SK-N-SH treated with all-trans-retinoic acid at 6 μM for 48 hours (cell line): ENCODE measurements at regions not wholly inside any gene's neighbourhood (a gene's known extent, or its start where the extent isn't known, plus 50 kb on each side); places are given as distances from the start of the nearest gene placed in this dataset.

Experiments used
- ATAC-seq: fragments of 200-7000 bp; cut with Tn5 transposase; 3 replicates; pipeline ENCODE4 v1.9.1; 2020; ENCODE audit warnings: mild to moderate bottlenecking, moderate library complexity
- ARNTL ChIP-seq: fragments of 450-650 bp; formaldehyde crosslinking; IDR thresholded peaks from 2 replicates; pipeline ENCODE4 v1.5.0; 2020; ENCODE audit warnings: low read depth, mild to moderate bottlenecking, moderate library complexity, borderline replicate concordance
- BACH2 ChIP-seq: fragments of 250-450 bp; sonication (Bioruptor Pico); IDR thresholded peaks from 2 replicates; pipeline ENCODE4 v1.9.0; 2021; ENCODE audit warnings: mild to moderate bottlenecking, borderline replicate concordance
- CSDC2 ChIP-seq: fragments of 250-450 bp; sonication (Bioruptor Pico); IDR thresholded peaks from 2 replicates; pipeline ENCODE4 v1.5.0; 2020; ENCODE audit warnings: mild to moderate bottlenecking, moderate library complexity
- ESRRG ChIP-seq: fragments of 250-450 bp; sonication (Bioruptor Pico); IDR thresholded peaks from 2 replicates; pipeline ENCODE4 v1.6.1; 2021; ENCODE audit warnings: mild to moderate bottlenecking
- GLIS3 ChIP-seq: fragments of 250-450 bp; sonication (Bioruptor Pico); IDR thresholded peaks from 2 replicates; pipeline ENCODE4 v1.5.0; 2020; ENCODE audit warnings: mild to moderate bottlenecking, moderate library complexity
- OSR1 ChIP-seq: fragments of 250-450 bp; sonication (Bioruptor Pico); IDR thresholded peaks from 2 replicates; pipeline ENCODE4 v1.8.0; 2022; ENCODE audit warnings: moderate library complexity, mild to moderate bottlenecking, inconsistent platforms
- PPARA ChIP-seq: fragments of 250-450 bp; sonication (Bioruptor Pico); IDR thresholded peaks from 2 replicates; pipeline ENCODE4 v1.5.0; 2020; ENCODE audit warnings: mild to moderate bottlenecking, borderline replicate concordance
- RARB ChIP-seq: fragments of 250-450 bp; sonication (Bioruptor Pico); IDR thresholded peaks from 2 replicates; pipeline ENCODE4 v1.8.0; 2021; ENCODE audit warnings: mild to moderate bottlenecking, moderate library complexity
- SNAI2 ChIP-seq: fragments of 250-450 bp; sonication (Bioruptor Pico); IDR thresholded peaks from 2 replicates; pipeline ENCODE4 v1.5.0; 2020; ENCODE audit warnings: mild to moderate bottlenecking, moderate library complexity
- TCF4 ChIP-seq: fragments of 250-450 bp; sonication (Bioruptor Pico); IDR thresholded peaks from 2 replicates; pipeline ENCODE4 v1.8.0; 2021; ENCODE audit warnings: mild to moderate bottlenecking, moderate library complexity, borderline replicate concordance
- TOX ChIP-seq: fragments of 250-450 bp; sonication (Bioruptor Pico); IDR thresholded peaks from 2 replicates; pipeline ENCODE4 v1.8.0; 2021; ENCODE audit warnings: mild to moderate bottlenecking, moderate library complexity, borderline replicate concordance
- ZC3H10 ChIP-seq: fragments of 250-450 bp; sonication (Bioruptor Pico); IDR thresholded peaks from 2 replicates; pipeline ENCODE4 v1.5.1; 2021; ENCODE audit warnings: mild to moderate bottlenecking, moderate library complexity
- ZFP3 ChIP-seq: fragments of 250-450 bp; sonication (Bioruptor Pico); IDR thresholded peaks from 2 replicates; pipeline ENCODE4 v1.5.0; 2020; ENCODE audit warnings: mild to moderate bottlenecking, moderate library complexity
- ZFP30 ChIP-seq: fragments of 450-650 bp; formaldehyde crosslinking; IDR thresholded peaks from 2 replicates; pipeline ENCODE4 v1.5.0; 2022; ENCODE audit warnings: mild to moderate bottlenecking, moderate library complexity
- ZNF565 ChIP-seq: fragments of 450-650 bp; formaldehyde crosslinking; conservative IDR thresholded peaks from 2 replicates; pipeline ENCODE4 v1.5.0; 2020; ENCODE audit warnings: low read depth, mild to moderate bottlenecking, moderate library complexity
- ZNF70 ChIP-seq: fragments of 450-650 bp; formaldehyde crosslinking; IDR thresholded peaks from 2 replicates; pipeline ENCODE4 v1.5.0; 2020; ENCODE audit warnings: mild to moderate bottlenecking, moderate library complexity
- ZNF8 ChIP-seq: fragments of 450-650 bp; formaldehyde crosslinking; IDR thresholded peaks from 2 replicates; pipeline ENCODE4 v1.5.0; 2020; ENCODE audit warnings: mild to moderate bottlenecking, moderate library complexity
- TF ChIP-seq, protein P1 (sequence below): fragments of 250-450 bp; sonication (Bioruptor Pico); IDR thresholded peaks from 2 replicates; pipeline ENCODE4 v1.5.1; 2021; ENCODE audit warnings: mild to moderate bottlenecking, moderate library complexity
- TF ChIP-seq, protein P2 (sequence below): fragments of 250-450 bp; sonication (Bioruptor Pico); IDR thresholded peaks from 2 replicates; pipeline ENCODE4 v1.5.1; 2020; ENCODE audit warnings: low read depth, mild to moderate bottlenecking, moderate library complexity
- TF ChIP-seq, protein P3 (sequence below): fragments of 250-450 bp; sonication (Bioruptor Pico); IDR thresholded peaks from 2 replicates; pipeline ENCODE4 v1.5.0; 2020; ENCODE audit warnings: mild to moderate bottlenecking, moderate library complexity
- TF ChIP-seq, protein P4 (sequence below): fragments of 250-450 bp; sonication (Bioruptor Pico); IDR thresholded peaks from 2 replicates; pipeline ENCODE4 v1.8.0; 2020; ENCODE audit warnings: mild to moderate bottlenecking, moderate library complexity, borderline replicate concordance

DNA sequence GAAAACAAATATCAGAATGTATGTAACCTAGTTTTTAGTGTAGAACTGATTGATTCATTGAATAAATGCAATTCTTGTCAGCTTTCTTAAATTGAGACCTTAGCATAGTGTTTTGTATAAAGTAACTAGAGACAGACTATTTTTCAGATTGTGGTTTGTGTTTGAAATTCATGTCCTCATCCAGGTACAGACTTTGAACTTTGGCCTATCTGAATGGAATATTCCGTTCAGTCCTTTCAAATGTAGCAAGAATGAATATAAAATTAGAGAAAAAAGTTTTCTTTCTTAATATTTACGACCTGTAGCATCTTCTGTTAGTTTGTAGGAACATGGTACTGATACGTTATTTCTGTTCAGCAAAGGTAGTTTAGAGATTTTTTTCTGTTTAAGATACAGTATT is 378.4 kb upstream of the RGS6 start:
- ATAC-seq = no peak
- no peak for TF ChIP-seq ZNF8 (CRISPR knock-in tag)
- TF ChIP-seq ZFP3 (CRISPR knock-in tag) = no peak
- TF ChIP-seq TOX (CRISPR knock-in tag) = no peak
- TF ChIP-seq PPARA = no peak
- TF ChIP-seq RARB = no peak
- TF ChIP-seq ZFP30 = no peak
- no peak for TF ChIP-seq CSDC2 (CRISPR knock-in tag)
- TF ChIP-seq, all 23 proteins: peak for 0

DNA sequence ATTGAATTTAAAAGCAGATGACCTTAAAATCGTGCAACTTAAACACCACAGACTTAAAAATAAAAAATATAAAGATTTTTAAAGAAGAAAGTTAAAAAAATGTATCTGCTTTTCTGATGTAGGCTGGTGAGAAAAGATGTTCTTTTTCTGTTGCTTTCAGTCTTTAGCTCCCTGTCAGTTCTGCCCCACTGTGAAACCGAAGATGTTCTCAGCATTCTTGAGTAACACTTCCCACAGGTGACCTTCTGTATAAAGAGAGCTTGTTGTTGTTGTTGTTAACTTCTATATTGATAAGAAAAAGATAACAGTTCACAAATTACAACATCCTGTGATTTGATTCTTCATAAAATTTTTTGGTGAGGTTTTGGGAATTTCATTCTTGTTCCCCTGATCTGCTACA is 377.9 kb upstream of the RGS6 start:
- no peak for ATAC-seq
- TF ChIP-seq PPARA (no peak), ZNF8 (CRISPR knock-in tag) (no peak), BACH2 (CRISPR knock-in tag) (no peak), OSR1 (CRISPR knock-in tag) (no peak), ZC3H10 (CRISPR knock-in tag) (no peak), ZNF70 (CRISPR knock-in tag) (no peak)
- TF ChIP-seq, protein P1, sequence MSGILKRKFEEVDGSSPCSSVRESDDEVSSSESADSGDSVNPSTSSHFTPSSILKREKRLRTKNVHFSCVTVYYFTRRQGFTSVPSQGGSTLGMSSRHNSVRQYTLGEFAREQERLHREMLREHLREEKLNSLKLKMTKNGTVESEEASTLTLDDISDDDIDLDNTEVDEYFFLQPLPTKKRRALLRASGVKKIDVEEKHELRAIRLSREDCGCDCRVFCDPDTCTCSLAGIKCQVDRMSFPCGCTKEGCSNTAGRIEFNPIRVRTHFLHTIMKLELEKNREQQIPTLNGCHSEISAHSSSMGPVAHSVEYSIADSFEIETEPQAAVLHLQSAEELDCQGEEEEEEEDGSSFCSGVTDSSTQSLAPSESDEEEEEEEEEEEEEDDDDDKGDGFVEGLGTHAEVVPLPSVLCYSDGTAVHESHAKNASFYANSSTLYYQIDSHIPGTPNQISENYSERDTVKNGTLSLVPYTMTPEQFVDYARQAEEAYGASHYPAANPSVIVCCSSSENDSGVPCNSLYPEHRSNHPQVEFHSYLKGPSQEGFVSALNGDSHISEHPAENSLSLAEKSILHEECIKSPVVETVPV (CRISPR knock-in tag) = no peak

DNA sequence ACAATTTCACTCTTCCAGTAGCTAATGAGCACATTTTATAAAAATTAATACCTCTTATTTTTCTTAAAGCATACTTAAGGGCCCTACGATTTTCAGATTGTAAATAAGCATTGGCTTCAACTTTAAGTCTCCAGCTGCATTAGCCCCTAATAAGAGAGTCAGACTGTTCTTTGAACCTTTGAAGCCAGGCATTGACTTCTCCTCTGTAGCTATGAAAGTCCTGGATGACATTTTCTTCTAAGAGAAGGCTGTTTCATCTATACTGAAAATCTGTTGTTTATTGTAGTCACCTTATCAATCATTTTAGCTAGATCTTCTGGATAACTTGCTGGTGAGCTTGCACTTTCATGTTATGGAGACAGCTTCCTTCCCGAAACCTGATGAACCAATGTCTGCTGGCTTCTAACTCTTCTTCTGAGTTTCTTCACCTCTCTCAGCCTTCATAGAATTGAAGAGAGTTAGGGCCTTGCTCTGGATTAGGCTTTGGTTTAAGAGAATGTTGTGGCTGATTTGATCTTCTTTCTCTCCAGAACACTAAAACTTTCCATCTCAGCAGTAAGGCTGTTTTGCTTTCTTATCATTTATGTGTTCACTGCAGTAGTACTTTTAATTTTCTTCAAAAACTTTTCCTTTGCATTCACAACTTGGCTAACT is 377.1 kb upstream of the RGS6 start:
- TF ChIP-seq ZFP3 (CRISPR knock-in tag) = no peak
- no peak for TF ChIP-seq PPARA
- TF ChIP-seq ESRRG (CRISPR knock-in tag) = no peak
- TF ChIP-seq ZNF565 (CRISPR knock-in tag) = no peak
- no peak for TF ChIP-seq SNAI2 (CRISPR knock-in tag)
- no peak for TF ChIP-seq RARB
- no peak for TF ChIP-seq TCF4 (CRISPR knock-in tag)
- no peak for TF ChIP-seq OSR1 (CRISPR knock-in tag)
- TF ChIP-seq, protein P2, sequence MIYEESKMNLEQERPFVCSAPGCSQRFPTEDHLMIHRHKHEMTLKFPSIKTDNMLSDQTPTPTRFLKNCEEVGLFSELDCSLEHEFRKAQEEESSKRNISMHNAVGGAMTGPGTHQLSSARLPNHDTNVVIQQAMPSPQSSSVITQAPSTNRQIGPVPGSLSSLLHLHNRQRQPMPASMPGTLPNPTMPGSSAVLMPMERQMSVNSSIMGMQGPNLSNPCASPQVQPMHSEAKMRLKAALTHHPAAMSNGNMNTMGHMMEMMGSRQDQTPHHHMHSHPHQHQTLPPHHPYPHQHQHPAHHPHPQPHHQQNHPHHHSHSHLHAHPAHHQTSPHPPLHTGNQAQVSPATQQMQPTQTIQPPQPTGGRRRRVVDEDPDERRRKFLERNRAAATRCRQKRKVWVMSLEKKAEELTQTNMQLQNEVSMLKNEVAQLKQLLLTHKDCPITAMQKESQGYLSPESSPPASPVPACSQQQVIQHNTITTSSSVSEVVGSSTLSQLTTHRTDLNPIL = no peak
- TF ChIP-seq, protein P3, sequence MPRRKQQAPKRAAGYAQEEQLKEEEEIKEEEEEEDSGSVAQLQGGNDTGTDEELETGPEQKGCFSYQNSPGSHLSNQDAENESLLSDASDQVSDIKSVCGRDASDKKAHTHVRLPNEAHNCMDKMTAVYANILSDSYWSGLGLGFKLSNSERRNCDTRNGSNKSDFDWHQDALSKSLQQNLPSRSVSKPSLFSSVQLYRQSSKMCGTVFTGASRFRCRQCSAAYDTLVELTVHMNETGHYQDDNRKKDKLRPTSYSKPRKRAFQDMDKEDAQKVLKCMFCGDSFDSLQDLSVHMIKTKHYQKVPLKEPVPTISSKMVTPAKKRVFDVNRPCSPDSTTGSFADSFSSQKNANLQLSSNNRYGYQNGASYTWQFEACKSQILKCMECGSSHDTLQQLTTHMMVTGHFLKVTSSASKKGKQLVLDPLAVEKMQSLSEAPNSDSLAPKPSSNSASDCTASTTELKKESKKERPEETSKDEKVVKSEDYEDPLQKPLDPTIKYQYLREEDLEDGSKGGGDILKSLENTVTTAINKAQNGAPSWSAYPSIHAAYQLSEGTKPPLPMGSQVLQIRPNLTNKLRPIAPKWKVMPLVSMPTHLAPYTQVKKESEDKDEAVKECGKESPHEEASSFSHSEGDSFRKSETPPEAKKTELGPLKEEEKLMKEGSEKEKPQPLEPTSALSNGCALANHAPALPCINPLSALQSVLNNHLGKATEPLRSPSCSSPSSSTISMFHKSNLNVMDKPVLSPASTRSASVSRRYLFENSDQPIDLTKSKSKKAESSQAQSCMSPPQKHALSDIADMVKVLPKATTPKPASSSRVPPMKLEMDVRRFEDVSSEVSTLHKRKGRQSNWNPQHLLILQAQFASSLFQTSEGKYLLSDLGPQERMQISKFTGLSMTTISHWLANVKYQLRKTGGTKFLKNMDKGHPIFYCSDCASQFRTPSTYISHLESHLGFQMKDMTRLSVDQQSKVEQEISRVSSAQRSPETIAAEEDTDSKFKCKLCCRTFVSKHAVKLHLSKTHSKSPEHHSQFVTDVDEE (CRISPR knock-in tag) = no peak
- no peak for TF ChIP-seq ZC3H10 (CRISPR knock-in tag)
- TF ChIP-seq, protein P4, sequence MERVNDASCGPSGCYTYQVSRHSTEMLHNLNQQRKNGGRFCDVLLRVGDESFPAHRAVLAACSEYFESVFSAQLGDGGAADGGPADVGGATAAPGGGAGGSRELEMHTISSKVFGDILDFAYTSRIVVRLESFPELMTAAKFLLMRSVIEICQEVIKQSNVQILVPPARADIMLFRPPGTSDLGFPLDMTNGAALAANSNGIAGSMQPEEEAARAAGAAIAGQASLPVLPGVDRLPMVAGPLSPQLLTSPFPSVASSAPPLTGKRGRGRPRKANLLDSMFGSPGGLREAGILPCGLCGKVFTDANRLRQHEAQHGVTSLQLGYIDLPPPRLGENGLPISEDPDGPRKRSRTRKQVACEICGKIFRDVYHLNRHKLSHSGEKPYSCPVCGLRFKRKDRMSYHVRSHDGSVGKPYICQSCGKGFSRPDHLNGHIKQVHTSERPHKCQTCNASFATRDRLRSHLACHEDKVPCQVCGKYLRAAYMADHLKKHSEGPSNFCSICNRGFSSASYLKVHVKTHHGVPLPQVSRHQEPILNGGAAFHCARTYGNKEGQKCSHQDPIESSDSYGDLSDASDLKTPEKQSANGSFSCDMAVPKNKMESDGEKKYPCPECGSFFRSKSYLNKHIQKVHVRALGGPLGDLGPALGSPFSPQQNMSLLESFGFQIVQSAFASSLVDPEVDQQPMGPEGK (CRISPR knock-in tag) = no peak
- TF ChIP-seq, protein P1 (CRISPR knock-in tag) = no peak
- TF ChIP-seq CSDC2 (CRISPR knock-in tag) = no peak
- no peak for TF ChIP-seq TOX (CRISPR knock-in tag)
- TF ChIP-seq ZNF8 (CRISPR knock-in tag) = no peak
- TF ChIP-seq GLIS3 (CRISPR knock-in tag) = no peak
- TF ChIP-seq ZFP30 = no peak
- no peak for TF ChIP-seq ARNTL (CRISPR knock-in tag)
- no peak for ATAC-seq
